LHCN-M2 (cell line): ENCODE measurements at regions not wholly inside any gene's neighbourhood (a gene's known extent, or its start where the extent isn't known, plus 50 kb on each side); places are given as distances from the start of the nearest gene placed in this dataset.

ENCODE experiments used
- DNase-seq: peaks from one replicate; pipeline ENCODE4 v3.0.0-alpha.2; 2012; ENCODE audit warnings: low read depth

DNA sequence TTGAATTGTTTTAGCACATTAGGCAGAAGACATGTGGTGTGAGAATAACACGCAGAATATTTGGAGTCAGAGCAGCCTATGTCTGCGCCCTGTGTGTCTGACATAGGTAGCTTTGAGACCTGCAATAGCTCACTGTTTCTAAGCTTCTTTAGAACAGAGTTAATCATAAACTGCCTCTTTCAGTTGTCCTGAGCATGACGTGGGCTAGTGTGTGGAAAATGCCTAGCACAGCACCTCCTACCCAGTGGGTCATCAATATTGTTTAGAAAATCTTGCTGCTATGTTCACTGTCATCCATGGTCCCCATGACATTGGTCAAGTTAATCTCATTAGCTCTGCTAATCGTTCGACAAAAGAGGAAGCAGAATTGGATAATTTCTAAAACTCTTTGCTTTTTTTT lies 357.4 kb upstream of the SGCD start:
- no peak for DNase-seq

DNA sequence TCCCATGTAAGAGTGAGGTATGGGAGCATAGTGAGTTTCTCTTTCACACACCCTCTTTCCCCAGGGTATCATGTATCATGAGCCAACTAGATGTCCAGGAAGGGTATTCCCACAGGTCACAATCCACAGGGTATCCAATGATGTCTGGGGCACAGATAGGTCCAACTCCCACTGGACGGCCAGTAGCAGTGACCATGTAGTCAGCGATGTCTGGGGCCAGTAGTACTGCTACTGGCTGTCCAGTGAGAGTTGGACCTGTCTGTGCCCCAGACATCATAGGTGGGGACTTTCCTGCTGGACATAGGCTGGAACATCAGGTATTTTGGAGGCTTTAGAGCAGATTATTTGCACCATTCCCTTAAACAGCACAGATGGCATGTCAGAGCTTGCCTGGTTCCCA lies 352.6 kb upstream of the SGCD start:
- no peak for DNase-seq

DNA sequence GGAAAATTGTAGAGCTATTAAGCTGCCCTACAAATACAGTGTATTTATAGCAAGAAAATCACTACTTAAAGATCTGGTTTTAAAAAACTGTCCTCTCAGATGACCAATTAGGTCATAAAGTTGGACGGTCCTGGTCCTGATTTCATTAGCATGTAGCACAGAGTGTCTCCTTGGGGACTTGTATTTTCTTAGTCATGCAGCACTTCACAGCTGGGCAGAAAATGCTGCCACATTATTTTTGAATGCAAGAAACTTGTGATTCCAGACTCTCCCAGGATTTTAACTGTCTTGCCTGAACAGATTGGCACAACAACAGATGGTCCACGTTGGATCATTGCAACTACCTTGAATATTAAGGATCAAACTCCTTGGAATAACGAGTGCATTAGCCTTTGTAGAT lies 348.1 kb upstream of the SGCD start:
- DNase-seq = no peak

DNA sequence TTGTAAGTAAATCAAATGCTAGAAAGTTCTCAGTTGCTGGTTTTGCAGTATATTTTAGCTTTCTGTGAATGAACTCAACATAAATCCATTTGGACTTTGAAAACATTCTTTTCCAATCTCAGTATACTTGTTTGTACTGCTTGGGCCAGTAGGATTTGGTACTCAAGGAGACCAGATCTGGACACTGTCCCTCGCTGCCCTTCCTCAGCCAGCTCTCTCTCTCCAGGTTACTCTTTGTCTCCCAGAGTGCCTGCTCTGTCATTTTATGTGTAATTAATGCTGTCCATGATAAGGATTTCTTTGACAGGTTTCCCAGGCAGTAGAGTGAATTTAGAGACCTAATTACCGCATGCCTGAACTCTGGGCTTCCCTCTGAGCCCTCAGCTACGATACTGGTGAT lies 344.6 kb upstream of the SGCD start:
- DNase-seq = no peak

GRCh38 chr5:155983954-155984353 lies 343.0 kb upstream of the SGCD start:
- DNase-seq = no peak

- DNase-seq = no peak
Observed at GRCh38 chr5:155987265-155987810, 339.6 kb upstream of the SGCD start.

DNA sequence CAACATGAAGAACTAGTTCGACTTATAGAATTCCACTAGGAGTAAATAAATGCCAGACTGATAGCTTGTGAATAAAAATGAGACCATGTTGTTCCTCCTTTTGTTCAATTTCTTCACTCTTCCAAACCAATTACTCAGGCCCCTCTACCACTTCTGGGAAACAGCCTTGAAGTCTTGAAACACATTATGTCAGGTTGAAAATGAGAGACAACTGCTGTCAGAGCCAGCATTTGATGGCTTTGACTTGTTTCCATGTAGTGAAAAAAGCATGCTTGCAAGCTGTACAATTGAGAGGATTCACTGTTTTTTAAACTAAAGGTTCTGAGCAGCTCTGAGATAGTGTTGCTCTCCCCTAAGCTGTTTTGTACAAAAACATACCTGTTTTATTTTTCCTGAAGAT lies 337.1 kb upstream of the SGCD start:
- no peak for DNase-seq

DNA sequence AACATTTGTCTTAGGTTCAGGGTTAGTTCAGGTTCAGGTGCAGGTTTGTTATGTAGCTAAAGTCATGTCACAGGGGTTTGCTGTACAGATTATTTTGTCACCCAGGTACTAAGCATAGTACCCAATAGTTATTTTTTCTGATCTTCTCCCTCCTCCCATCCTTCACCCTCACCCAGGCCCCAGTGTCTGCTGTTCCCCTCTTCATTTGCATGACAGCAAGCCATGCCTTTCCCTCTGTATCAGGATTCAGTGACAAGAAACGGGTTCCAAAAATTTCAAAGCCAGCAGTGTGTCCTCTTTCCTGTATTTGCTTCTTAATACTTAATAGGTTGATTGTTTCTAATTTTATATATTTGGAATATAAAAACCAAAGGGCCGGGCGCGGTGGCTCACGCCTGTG lies 330.8 kb upstream of the SGCD start:
- no peak for DNase-seq

DNA sequence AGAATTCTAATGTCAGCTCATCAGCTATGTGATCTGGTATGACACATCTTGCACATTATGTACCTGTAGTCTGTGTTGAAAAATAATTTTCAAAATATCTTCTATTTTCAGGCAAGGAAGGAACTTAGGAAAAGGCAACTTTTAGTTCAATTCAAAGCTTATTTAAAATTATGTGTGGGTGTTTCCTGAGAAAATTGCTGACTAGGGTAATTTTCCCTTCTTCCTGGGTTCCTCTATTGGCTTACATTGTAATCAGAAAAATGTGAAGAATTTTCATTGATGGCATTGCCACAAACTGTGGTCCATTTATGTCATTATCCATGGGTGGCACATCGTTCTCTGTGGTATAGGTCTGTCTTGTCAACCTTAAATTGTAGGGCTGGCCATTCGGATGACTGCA lies 328.7 kb upstream of the SGCD start:
- no peak for DNase-seq

- DNase-seq = no peak
Observed at GRCh38 chr5:156000115-156000514, 326.8 kb upstream of the SGCD start.

GRCh38 chr5:156004754-156005153 lies 322.2 kb upstream of the SGCD start:
- no peak for DNase-seq

GRCh38 chr5:156006026-156006647 lies 320.8 kb upstream of the SGCD start:
- DNase-seq = no peak

- DNase-seq = no peak
Observed at GRCh38 chr5:156008844-156009243, 318.1 kb upstream of the SGCD start.

- no peak for DNase-seq
Observed at GRCh38 chr5:156009583-156009982, 317.4 kb upstream of the SGCD start.

- DNase-seq = no peak
Observed at GRCh38 chr5:156015137-156015536, 311.8 kb upstream of the SGCD start.

DNA sequence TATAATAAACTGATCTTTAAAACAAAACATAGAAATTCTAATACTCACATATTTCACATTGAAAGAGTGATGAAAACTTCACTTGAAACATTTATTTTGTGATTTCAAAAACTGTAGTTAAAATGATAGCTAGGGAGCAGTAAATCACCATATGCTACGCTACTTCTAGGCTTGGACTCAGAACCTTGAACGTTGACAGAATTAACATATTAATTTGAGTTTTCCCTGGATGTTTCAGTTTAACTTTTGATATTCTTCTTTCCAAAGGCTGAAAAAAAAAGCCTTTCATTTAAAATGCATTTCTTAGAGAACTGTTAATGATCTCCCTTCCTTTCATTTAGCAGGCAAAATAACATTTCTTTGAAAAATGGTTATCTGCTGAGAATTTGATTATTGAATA lies 307.8 kb upstream of the SGCD start:
- DNase-seq = no peak

DNA sequence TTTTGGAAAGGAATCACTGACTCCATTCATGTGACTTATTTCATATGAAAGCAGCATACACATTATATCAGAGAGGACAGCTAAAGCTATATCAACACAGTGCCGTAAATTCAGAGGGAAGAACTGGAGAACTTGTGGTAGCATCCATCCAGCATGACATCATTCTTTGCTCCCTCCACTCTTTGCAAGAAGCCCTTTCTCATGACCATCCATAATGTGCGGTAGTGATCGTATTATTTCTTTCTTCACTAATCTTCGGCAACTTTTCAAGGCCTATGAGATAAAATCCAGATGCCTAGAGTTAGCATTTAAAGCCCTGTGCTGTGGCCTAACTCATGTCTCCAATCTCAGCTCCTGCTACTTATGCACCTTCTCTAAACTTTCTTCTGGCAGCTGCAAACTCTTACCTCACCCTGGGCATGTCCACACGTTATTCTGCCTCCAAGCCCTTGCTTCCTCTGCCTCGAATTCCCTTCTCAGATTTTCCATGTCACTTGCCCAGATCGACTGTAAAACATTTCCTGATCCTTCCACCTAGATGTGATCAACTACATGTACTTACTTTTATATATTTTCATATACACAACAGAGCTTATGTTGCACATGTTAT lies 307.3 kb upstream of the SGCD start:
- DNase-seq = no peak

DNA sequence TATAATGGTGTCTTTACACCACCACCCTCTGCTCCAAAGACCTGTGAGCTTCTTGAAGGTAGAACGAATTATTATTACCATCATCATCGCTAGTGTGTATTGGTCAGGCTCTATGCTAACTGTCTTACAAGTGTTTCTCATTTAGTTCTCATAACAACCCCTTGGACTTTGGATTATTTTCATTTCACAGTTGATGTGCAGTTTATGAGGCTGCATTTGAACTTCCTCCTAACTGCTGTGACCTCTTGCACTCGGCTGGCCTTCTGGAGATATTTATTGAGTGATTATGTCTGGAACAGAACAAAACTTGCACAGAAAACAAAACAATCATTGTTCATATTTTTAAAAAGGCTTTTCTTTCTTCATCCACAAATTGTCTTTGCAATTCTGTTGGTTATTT lies 306.3 kb upstream of the SGCD start:
- DNase-seq = no peak

DNA sequence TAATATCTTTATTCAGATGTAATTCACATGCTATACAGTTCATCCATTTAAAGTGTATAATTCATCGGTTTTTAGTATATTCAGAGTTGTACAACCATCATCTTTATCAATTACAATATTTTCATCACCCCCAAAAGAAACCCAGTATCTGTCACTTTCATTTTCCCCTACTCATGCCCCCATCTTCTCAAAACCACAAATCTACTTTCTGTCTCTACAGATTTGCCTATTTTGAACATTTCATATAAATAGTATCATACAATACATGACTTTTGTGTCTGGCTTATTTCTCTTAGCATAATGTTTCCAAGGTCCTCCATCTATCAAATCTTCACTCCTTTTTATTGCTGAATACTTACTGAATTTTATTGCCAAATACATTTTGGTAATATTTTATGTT lies 305.1 kb upstream of the SGCD start:
- DNase-seq = no peak

DNA sequence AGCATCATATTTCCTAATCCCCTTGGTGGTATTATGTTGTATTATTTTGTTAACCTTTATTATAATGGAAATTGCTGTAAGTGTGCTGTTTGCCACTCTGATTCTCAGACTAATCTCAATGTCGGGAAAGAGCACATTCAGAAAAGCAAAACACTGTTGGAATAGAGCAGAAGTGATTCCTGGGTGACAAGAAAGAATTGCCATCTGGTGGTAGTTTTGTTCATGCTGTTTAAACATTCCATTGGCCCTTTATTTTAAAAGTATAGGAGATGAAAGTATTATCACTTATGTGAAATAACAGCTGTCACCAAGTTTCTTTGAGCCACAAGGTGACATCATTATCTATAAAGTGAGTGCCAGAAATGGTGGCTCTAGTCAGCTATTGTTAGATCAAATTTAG lies 301.3 kb upstream of the SGCD start:
- DNase-seq = no peak

GRCh38 chr5:156031181-156031580 lies 295.8 kb upstream of the SGCD start:
- no peak for DNase-seq

DNA sequence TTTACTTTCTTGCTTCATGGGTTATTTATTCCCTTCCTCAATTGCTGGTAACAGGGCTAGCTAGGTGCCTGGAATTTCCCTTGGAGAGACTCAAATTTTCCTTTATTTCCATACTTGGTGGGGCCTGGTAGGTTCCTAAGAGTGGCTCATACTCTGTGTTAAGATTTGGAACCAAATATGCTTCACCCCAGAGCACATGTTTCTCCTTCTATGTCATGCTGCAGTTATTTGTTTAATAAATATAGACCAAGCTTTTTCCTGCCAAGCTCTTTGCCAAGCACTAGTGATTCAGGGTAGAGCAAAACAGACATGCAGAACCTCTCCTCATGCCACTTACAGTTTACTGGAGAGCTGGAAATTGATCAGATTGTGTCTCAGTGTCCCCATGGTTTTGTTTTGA lies 290.3 kb upstream of the SGCD start:
- DNase-seq = no peak

- no peak for DNase-seq
Observed at GRCh38 chr5:156037151-156037909, 289.6 kb upstream of the SGCD start.
